Nephron (organoid): ENCODE measurements at regions not wholly inside any gene's neighbourhood (a gene's known extent, or its start where the extent isn't known, plus 50 kb on each side); places are given as distances from the start of the nearest gene placed in this dataset.
"Not testable (repeated sequence)": the region's sequence is repeated elsewhere in the genome, so short reads cannot be mapped to it uniquely, and the experiment has no call there.

Experiments
- H3K27ac Mint-ChIP-seq, 3 experiments: 2 replicates each; pipeline ENCODE4 v1.8.0; 2020; ENCODE audit warnings: mixed read lengths in 3 of 3, mild to moderate bottlenecking in 2 of 3, moderate library complexity in 1 of 3
- H3K27me3 Mint-ChIP-seq: 2 replicates; pipeline ENCODE4 v1.8.0; 2021; ENCODE audit warnings: low read depth, mild to moderate bottlenecking, moderate library complexity, mixed read lengths
- H3K36me3 Mint-ChIP-seq: 2 replicates; pipeline ENCODE4 v1.8.0; 2020; ENCODE audit warnings: low read depth, mixed read lengths
- H3K4me1 Mint-ChIP-seq: 2 replicates; pipeline ENCODE4 v1.8.0; 2020; ENCODE audit warnings: mixed read lengths
- H3K4me3 Mint-ChIP-seq, 3 experiments: 2 replicates each; pipeline ENCODE4 v1.8.0; 2020; ENCODE audit warnings: mild to moderate bottlenecking in 3 of 3, mixed read lengths in 3 of 3, moderate library complexity in 2 of 3
- H3K9me3 Mint-ChIP-seq: 2 replicates; pipeline ENCODE4 v1.8.0; 2020; ENCODE audit warnings: mixed read lengths
- CTCF ChIP-seq, 3 experiments: fragments of 200-600 bp; sonication (generic); IDR thresholded peaks; one replicate each; pipeline ENCODE4 v1.5.0; 2021; ENCODE audit warnings: antibody characterized with exemption in 3 of 3; ENCODE audit not compliant: unreplicated experiment in 3 of 3

GRCh38 chr9:26500471-26500870, 392.1 kb downstream of the CAAP1 start:
- no peaks in the 10 kb centered on the region for H3K36me3 Mint-ChIP-seq
- no peak overlapping the region for H3K4me3 Mint-ChIP-seq
- peaks cover 16% of the 10 kb centered on the region for H3K9me3 Mint-ChIP-seq
- H3K4me1 Mint-ChIP-seq: peaks cover 20% of the 10 kb centered on the region
- no peak overlapping the region for H3K27ac Mint-ChIP-seq
- H3K27me3 Mint-ChIP-seq: peaks cover 3% of the 10 kb centered on the region
- TF ChIP-seq CTCF (IDR thresholded peaks at IDR 0.05; ENCODE audit: unreplicated experiment in 3 of 3): no peak

GRCh38 chr9:26492608-26493521, 399.7 kb downstream of the CAAP1 start:
- H3K27ac Mint-ChIP-seq, H3K4me3 Mint-ChIP-seq, H3K4me1 Mint-ChIP-seq, H3K27me3 Mint-ChIP-seq, H3K36me3 Mint-ChIP-seq: not testable (repeated sequence)
- H3K9me3 Mint-ChIP-seq: peaks cover 28% of the 10 kb centered on the region

- not testable (repeated sequence) for H3K27me3 Mint-ChIP-seq, H3K27ac Mint-ChIP-seq, H3K4me1 Mint-ChIP-seq, H3K36me3 Mint-ChIP-seq, H3K4me3 Mint-ChIP-seq
- H3K9me3 Mint-ChIP-seq: peaks cover 22% of the 10 kb centered on the region
Measured at GRCh38 chr9:26491922-26492607, 400.5 kb downstream of the CAAP1 start.

DNA sequence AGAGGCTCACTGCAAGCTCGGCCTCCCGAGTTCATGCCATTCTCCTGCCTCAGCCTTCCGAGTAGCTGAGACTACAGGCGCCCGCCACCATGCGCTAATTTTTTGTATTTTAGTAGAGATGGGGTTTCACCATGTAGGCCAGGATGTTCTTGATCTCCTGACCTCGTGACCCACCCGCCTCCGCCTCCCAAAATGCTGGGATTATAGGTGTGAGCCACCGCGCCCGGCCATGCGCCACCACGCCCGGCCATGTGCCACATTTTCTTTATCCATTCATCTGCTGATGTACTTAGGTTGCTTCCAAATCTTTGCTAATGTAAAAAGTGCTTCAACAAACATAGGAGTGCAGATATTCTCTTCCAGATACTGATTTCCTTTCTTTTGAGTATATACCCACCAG, 408.6 kb downstream of the CAAP1 start:
- H3K4me1 Mint-ChIP-seq: no peaks in the 10 kb centered on the region
- H3K9me3 Mint-ChIP-seq: peaks cover 6% of the 10 kb centered on the region
- H3K36me3 Mint-ChIP-seq: no peaks in the 10 kb centered on the region
- no peak overlapping the region for H3K4me3 Mint-ChIP-seq
- no peaks in the 10 kb centered on the region for H3K27me3 Mint-ChIP-seq
- no peak for TF ChIP-seq CTCF (IDR thresholded peaks at IDR 0.05; ENCODE audit: unreplicated experiment in 3 of 3)
- no peak overlapping the region for H3K27ac Mint-ChIP-seq

DNA sequence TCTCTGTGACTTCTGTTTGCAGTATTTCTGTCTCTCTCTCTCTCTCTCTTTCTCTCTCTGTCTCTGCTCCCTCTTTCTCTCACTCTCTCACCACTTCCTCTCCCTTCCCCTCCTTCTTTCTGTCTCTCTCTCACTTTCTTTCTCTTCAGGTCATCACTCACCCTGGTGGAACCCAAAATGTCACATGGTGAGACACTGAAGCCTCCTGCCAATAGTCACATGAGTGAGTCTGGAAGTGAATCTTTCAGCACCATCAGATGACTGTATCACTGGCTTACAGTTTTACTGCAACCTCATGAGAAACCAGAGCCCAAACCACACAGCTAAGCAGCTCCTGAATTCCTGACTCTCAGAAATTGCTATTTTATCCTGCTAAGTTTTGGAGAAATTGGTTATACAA, 414.6 kb downstream of the CAAP1 start:
- peaks cover 7% of the 10 kb centered on the region for H3K9me3 Mint-ChIP-seq
- H3K4me1 Mint-ChIP-seq: peaks cover 5% of the 10 kb centered on the region
- H3K27ac Mint-ChIP-seq: no peak overlapping the region
- no peak overlapping the region for H3K4me3 Mint-ChIP-seq
- no peaks in the 10 kb centered on the region for H3K36me3 Mint-ChIP-seq
- peaks cover 10% of the 10 kb centered on the region for H3K27me3 Mint-ChIP-seq
- no peak for TF ChIP-seq CTCF (IDR thresholded peaks at IDR 0.05; ENCODE audit: unreplicated experiment in 3 of 3)

- H3K36me3 Mint-ChIP-seq: no peaks in the 10 kb centered on the region
- H3K9me3 Mint-ChIP-seq: peaks cover 3% of the 10 kb centered on the region
- peaks cover 6% of the 10 kb centered on the region for H3K27me3 Mint-ChIP-seq
- no peak for TF ChIP-seq CTCF (IDR thresholded peaks at IDR 0.05; ENCODE audit: unreplicated experiment in 3 of 3)
- H3K4me3 Mint-ChIP-seq: no peak overlapping the region
- H3K27ac Mint-ChIP-seq: no peak overlapping the region
- peaks cover 6% of the 10 kb centered on the region for H3K4me1 Mint-ChIP-seq
Measured at GRCh38 chr9:26471261-26471660, 421.3 kb downstream of the CAAP1 start.
